Hematopoietic multipotent progenitor cell treated with erythropoietin and hydrocortisone succinate and interleukin-3 and kit ligand, for 4 days (in vitro differentiated cells): ENCODE measurements at regions not wholly inside any gene's neighbourhood (a gene's known extent, or its start where the extent isn't known, plus 50 kb on each side); places are given as distances from the start of the nearest gene placed in this dataset.
A peak's percentile ranks its signal among the peaks of the same experiment; 100 is the strongest.
"Not testable (repeated sequence)": the region's sequence is repeated elsewhere in the genome, so short reads cannot be mapped to it uniquely, and the experiment has no call there.

ENCODE experiments used
- DNase-seq: peaks from one replicate; pipeline ENCODE4 v3.0.0-alpha.2; 2015

- no peak for DNase-seq
Measured at GRCh38 chr2:238502088-238502810, 75.5 kb downstream of the ASB1 start.

DNA sequence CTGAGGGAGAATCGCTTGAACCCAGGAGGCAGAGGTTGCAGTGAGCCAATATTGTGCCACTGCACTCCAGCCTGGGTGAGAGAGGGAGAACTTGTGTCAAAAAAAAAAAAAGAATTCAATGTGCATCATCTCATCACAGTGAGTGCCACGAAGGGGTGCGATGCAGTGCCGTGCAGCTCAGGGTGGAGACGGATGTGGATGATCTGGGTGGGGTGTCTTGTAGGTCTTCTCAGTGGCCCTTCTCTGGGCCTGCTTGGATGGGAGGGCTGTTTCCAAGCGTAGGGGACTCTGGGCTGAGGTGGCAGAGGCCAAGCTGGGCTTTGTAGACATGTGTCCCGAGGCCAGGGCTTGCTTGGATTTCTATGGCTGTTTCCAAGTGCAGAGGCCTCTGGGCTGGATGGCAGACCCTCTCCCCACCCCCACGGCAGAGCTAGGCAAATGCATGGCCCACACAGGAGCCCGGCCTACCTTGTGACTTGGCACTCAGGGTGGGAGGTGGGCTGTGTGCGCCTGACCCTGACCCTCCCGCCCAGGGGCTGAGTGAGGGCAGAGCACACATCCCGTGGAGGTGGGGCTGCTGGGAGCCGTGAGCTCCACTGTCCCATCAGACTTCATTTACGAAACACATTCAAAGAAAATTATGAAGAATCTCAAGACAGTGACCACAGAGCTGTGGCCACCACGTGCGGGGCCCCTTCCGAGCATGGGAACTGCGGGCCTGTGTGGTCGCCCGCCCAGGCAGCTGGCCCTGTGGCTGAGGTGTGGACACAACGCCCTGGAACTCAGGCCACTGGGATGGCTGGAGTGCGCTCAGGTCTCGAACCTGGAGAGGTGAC, 76.4 kb downstream of the ASB1 start:
- DNase-seq = no peak

GRCh38 chr2:238504181-238504931, 77.6 kb downstream of the ASB1 start:
- DNase-seq = no peak

GRCh38 chr2:238505119-238505891, 78.6 kb downstream of the ASB1 start:
- no peak for DNase-seq

DNA sequence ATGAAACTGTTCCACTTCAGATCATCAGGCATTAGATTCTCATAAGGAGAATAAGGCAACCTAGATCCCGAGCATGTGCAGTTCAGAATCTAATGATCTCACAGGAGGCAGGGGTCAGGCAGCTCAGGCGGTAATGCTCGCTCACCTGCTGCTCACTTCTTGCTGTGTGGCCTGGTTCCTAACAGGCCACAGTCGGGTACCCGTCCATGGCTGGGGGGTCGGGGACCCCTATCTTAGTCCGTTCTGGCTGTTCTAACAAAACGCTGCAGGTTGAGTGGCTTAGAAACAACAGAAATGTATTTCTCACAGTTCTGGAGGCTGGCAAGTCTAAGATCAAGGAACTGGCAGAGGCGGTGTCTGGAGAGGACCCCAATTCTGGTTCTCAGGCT, 79.2 kb downstream of the ASB1 start:
- DNase-seq = no peak

DNA sequence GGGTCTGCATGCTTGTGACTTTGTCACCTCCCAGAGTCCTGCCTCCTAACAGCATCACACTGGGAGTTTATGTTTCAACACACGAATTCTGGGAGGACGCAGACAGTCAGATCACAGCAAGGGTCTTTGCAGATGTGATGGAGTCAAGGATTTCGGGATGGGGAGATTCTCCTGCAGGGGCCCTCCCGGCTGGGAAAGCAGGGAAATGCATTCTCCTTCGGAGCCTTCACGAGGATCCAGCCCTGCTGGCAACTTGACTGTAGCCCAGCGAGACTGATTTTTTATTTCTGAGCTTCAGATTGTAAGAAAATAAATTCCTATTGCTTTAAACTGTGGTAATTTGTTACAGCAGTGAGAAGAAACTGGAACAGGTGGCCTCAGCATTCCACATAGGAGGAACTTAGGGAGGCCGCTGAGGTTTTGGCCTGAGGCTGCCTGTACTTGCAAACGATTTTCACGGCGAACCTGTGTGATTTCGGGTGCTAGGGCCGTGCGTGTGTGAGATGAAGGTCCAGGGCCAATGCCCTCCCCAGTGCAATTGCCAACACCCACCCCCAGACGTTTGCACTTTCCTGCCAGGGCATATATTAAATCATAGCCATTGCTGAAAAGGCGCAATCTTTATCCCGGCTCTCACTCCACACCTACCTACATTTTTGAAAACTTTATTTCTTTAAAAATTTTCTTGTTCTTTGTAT, 79.8 kb downstream of the ASB1 start:
- DNase-seq = no peak

DNA sequence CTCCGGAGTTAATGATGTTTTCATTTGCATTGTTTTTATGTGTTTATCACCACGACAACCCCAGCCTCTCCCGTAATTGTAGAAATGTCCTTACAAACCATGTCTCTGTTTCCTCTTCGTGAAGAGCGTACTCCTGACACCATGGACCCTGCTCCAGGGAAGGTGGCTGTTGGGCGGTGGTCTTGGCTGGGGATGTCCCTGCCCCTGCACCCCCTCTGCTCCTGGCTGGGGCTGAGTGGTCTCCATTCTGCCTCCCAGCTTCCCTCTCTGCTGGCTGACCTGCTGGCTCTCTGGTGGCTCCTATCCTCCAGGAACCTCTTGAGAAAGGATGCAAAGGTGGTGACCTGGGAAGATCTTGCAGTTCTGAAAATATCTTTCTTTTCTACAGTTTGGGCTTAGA, 81.1 kb downstream of the ASB1 start:
- DNase-seq = no peak

DNA sequence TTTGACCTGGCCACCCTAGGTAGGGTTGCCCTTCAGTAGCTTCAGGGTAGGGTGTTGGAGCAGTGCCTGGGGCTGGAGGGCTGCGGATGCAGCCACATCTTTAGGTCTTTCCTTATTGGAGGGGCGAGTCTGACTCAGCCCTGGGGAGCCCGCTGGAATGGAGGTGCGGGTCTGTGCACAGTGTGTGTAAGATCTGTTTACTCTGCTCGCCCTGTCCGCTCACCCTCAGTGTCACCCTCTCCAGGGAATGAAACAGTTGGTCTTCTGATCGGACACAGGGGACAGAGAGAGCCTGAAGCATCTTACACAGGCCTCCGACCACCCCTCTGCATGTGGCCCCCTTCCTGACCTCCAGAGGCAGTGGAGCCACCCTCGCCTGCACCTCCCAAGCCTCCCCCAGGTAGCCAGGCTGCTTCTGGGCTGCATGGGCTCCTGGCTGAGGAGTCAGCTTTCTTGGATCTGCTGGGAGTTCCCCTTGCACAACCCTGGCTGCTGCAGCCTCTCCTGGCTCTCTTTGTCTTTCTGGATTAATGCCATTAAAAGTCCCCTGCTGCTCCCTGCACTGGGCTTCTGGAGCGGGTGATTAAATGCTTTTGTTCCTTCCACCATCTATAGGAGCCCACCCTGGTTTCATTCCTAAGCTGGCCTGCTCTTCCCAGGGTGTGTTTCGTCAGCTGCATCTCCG, 82.6 kb downstream of the ASB1 start:
- no peak for DNase-seq

GRCh38 chr2:238509903-238510302, 83.2 kb downstream of the ASB1 start:
- DNase-seq = no peak

DNA sequence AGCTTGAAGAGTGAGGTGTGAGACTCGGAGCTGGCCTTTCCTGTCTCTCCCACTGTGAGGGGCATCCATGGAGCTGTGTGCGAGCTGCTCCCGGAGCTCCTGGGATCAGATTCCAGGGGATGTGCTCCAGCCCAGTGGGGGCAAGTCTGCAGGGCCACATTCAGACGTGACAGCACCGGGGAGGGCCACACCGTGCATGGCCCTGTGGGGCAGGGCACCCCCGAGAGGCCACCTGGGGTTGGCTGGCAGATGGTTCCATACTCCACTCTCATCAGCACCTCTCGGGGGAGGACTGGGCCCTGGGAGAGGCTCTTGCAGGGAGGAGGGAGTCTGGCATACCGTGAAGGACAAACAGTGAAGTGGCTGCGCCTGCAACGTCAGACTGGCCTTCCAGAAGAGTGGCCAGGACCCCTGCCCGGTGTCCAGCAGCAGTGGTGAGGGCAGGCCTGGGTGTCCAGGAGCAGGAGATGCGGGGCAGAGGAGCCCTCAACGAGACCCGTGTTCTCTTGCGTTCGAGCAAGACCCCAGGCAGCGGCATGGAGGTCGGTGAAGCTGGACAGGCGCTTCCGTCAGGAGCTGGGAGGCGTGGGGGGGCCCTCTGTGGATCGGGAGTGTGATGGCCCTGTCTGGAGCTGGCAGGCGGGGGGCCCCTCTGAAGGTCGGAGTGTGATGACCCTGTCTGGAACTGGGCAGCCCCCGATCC, 84.3 kb downstream of the ASB1 start:
- no peak for DNase-seq

GRCh38 chr2:238511614-238511950, 84.9 kb downstream of the ASB1 start:
- DNase-seq = no peak

DNA sequence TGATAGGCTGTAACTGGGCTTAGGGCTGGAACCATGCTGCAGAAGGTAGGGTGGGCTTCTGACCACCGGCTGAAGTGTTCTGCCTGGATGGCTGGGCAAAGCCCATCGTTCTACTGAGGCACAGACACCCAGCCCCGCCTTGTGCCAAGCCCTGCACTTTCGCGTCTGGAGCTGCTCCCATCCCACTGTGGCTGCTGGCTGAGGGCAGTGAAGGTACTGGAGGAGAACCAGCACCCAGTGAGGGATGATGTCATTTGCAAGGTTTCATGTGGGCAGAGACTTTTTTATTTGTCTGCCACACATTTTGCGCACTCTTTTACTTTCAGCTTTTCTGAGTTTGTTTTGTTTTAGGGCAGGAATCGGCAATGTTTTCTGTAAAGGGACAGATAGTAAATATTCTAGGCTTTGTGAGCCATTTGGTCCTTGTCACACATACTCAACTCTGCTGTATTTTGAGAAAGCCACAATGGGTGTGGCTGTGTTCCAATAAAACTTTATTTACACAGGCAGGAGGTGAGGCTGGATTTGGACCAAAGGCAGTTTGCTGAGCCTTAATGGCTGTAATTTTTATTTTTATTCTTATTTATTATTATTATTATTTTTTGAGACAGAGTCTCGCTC, 85.6 kb downstream of the ASB1 start:
- no peak for DNase-seq

DNA sequence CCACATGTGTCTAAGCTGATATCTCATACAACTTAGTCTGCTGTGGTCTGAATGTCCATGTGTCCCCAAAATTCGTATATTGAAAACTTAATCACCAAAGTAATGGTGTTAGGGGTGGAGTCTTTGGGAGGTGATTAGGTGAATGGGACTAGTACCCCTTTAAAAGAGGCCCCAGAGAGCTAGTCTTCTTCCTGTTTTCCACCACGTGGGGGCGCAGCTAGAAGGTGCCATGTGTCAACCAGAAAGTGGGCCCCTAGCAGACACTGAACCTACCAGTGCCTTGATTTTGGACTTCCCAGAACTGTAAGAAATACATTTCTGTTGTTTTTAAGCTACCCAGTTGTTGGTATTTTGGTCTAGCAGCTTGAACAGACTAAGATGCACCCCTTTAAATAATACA, 86.6 kb downstream of the ASB1 start:
- peak; percentile 68 for DNase-seq

GRCh38 chr2:238514024-238514423, 87.3 kb downstream of the ASB1 start:
- DNase-seq = not testable (repeated sequence)

GRCh38 chr2:238515377-238515776, 88.7 kb downstream of the ASB1 start:
- DNase-seq = no peak

DNA sequence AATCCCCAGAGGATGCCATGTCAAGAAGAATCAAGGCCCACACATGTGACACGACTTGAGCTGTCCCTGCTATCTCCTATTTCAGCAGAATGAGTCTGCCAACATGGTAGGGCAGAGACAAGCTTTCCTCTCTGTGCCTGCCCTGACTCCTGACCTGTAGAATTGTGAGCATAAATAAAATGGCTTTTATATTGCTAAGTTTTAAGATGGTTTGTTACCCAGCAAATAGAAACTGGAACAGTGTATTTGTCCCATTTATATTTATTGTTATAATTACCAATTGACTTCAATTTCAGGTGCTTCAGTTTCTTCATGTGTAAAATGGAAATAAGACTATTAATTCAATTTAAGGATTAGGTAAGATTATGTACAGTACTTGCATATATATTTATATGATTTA, 90.5 kb downstream of the ASB1 start:
- DNase-seq = no peak

GRCh38 chr2:238518172-238518820, 91.6 kb downstream of the ASB1 start:
- no peak for DNase-seq

DNA sequence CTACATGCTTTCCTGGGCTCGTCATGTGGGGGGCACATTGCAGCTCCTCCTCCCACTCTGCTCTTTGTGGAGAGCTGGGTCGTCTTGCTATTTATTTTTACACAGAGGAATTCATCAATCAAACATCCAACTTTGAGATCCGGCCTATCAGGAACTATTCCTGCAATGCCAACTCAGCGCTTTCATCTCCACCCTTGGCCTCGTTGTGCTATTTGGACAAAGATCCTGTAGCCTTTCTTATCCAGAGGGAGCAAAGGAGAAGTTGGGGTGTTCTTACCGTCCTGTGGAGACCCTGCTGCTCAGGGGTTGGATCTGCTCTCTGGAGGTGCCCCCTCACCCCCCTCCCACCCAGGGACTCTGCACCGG, 92.1 kb downstream of the ASB1 start:
- DNase-seq = no peak

GRCh38 chr2:238520359-238520886, 93.7 kb downstream of the ASB1 start:
- no peak for DNase-seq

- no peak for DNase-seq
Measured at GRCh38 chr2:238521002-238521401, 94.3 kb downstream of the ASB1 start.
